Left renal pelvis (tissue), 4 donors: ENCODE measurements at regions not wholly inside any gene's neighbourhood (a gene's known extent, or its start where the extent isn't known, plus 50 kb on each side); places are given as distances from the start of the nearest gene placed in this dataset.

Experiments
- DNase-seq, 4 donors: peaks; one replicate each; pipeline ENCODE4 v3.0.0-alpha.2; 2013; ENCODE audit warnings: low read depth in 4 of 4, low spot score in 3 of 4

DNA sequence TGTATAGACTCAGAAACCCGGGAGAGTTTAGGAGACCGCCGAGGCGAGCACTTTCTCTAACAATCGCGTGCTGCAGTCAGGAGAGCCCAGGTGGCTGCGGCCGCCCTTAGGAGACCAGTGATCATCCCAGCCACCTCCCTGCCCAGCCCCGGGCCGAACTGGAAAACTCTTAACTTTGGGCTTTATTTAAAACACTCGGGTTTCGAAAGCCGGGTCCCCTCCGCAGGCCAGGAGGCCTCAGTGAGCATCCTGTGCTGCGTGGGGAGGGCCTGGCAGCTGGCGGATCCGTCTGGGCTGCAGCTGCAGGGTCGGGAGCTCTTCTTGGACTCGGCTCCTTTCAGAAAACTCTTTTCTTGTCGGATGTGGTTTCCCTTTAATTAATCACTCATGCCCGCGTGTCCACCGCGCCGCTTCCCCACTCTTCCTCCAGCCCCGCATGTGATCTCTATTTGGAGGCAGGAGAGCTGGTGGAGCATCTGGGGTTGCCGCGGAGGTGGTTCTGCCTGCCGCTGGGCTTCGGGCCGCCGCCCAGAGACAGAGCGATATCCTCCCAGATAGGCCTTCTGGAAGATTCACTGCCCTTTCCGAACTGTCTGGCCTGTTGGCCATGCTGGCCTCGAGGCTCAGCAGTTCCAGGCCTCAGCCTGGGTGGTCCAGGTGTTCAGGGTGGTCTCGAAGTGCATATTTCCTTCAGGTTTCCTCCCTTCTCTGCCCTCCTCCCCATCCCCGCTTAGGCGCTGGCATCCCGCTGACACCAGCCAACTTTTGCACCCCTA, 59.5 kb downstream of the TMEM174 start:
- no peak for DNase-seq

DNA sequence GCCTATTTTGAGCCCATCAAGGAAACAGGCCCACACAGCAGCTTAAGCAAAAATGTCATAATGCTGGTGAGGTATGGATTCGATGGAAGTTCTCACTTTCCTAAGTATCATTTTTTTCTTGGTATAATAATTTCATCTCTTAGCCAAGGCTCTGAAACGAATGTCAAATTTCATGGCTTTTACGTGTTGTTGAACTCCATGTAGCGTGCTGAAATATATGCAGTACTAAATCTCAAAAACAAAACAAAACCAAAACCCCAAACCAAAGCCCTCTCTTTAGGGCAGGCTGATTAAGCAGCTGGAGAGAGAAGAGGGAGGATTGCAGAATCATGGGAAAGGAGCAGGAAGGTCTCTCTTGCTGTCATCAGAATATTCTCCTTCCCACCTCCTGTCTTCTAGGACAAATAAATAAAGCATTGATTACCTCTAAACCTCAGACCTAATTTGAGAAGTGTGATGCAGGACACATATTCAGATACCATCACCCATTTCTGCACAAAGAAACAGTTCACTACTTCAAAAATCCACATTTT, 58.3 kb downstream of the TMEM174 start:
- DNase-seq: no peak

DNA sequence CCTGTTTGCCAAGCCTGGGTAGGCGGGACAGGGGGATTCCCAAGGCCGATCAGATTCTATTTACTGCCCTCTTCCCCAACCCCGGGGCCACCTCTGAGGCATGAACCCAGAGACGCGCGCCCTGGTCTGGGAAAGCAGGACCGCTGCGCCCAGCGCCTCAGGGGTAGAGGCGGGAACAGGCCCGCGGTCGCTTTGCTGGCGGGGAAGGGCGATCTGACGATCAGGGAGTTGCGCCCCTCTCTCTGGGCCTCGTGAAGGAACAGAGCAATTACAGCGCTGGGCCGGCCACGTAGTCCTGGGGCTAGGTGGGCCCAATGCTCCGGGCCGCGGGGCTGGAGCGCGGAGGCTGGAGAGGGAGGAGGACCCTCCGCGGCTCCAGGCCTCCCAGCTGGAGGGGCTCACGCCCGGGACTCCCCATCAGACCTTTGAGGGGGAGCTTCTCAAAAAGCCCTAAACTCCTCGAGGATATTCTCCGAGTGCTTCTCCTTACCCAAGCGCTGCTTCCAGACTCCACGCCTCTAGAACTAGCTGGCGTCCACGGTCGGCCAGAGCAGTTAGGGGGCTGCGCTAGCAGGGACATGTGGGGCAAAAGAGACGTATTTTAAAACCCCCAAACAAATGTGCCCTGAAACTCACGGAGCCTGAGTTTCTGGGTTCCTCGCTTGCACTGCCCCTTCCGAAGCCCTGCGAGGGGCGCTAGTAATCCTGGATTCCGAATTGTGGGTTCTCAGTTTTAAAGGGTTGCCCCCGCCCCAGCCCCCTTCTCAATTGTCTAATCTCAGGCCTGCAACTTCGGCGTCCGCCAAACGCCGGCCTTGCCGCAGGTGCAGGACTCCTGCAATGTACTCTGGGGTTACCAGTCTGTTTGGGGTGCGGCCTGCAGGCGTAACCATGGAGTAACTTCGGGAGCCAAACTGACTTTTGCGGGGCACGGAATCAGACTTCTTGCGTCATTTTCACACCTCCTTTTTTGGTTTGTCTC, 57.6 kb downstream of the TMEM174 start:
- no peak for DNase-seq

DNA sequence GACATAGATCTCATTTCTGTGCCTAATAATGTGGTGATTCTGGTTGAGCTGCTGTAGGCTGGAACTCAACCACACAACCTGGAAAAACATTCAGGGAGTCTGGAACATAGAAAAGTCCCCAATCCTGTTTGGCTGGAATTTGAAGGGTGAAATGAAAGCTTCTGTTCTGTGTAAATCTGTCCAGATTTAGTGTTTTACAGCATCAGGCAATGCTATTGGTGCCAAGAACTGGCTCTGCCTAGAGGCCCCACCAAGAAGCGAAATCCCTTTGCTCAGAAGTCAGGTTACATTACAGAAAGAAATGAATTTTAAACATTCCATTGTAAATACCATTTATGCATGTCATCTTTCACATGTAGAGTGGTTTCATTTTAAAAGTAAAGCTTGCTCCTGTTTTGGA, 56.3 kb downstream of the TMEM174 start:
- DNase-seq: no peak

DNA sequence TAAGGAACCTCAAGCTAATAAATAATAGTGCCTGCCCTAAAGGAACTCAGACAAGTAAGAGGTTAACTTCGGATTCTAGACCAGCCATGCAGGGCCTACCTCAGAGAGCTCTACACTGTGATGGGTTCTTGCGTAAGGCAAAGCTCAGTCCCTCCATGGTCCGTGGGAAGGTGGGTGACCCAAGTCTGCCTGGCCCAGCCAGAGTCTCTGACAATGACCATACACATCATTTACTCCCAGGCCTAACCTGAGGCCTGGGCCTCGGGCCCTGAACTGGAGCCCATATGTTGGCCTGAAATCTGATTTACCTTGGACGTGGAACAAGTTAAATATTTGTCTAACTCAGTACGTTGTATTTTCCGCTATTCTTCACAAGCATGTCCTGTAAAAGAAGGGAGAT, 55.1 kb downstream of the TMEM174 start:
- no peak for DNase-seq
